Liver (tissue), 3 donors: ENCODE measurements at regions not wholly inside any gene's neighbourhood (a gene's known extent, or its start where the extent isn't known, plus 50 kb on each side); places are given as distances from the start of the nearest gene placed in this dataset.
"Not testable (repeated sequence)": the region's sequence is repeated elsewhere in the genome, so short reads cannot be mapped to it uniquely, and the experiment has no call there.

ENCODE experiments used
- EGR1 ChIP-seq, 2 donors: IDR thresholded peaks; 2 replicates each; pipeline ENCODE4 v1.6.1; 2016 to 2018; ENCODE audit warnings: antibody characterized with exemption in 2 of 2, low read depth in 2 of 2
- GABPA ChIP-seq, 2 donors: IDR thresholded peaks in 1 of 2; conservative IDR thresholded peaks in 1 of 2; 2 replicates each; pipeline ENCODE4 v1.6.1; 2016; ENCODE audit warnings: antibody characterized with exemption in 2 of 2, mild to moderate bottlenecking in 1 of 2, moderate library complexity in 1 of 2
- RAD21 ChIP-seq, 2 donors: IDR thresholded peaks; 2 replicates each; pipeline ENCODE4 v1.6.1; 2016; ENCODE audit warnings: antibody characterized with exemption in 2 of 2, mild to moderate bottlenecking in 2 of 2
- SP1 ChIP-seq: IDR thresholded peaks from 2 replicates; pipeline ENCODE4 v1.6.1; 2018; ENCODE audit warnings: antibody characterized with exemption, mild to moderate bottlenecking
- TAF1 ChIP-seq: conservative IDR thresholded peaks from 2 replicates; pipeline ENCODE4 v1.6.1; 2016; ENCODE audit warnings: antibody characterized with exemption, mild to moderate bottlenecking
- YY1 ChIP-seq: IDR thresholded peaks from 2 replicates; pipeline ENCODE4 v1.6.1; 2016; ENCODE audit warnings: antibody characterized with exemption, mild to moderate bottlenecking
- TF ChIP-seq, protein P1 (sequence below): fragments of 150-350 bp; IDR thresholded peaks from 2 replicates; pipeline ENCODE4 v1.5.1; 2017; ENCODE audit warnings: improper control_type of control experiment, low read depth, low read length; ENCODE audit not compliant: missing input control
- TF ChIP-seq, protein P2 (sequence below): IDR thresholded peaks from 2 replicates; pipeline ENCODE4 v1.6.1; 2016; ENCODE audit warnings: antibody characterized with exemption
- TF ChIP-seq, protein P3 (sequence below): IDR thresholded peaks from 2 replicates; pipeline ENCODE4 v1.6.1; 2016; ENCODE audit warnings: antibody characterized with exemption, mild to moderate bottlenecking
- TF ChIP-seq, protein P4 (sequence below): IDR thresholded peaks from 2 replicates; pipeline ENCODE4 v1.6.1; 2016; ENCODE audit warnings: antibody characterized with exemption
- TF ChIP-seq, protein P5 (sequence below): IDR thresholded peaks from 2 replicates; pipeline ENCODE4 v1.6.1; 2016; ENCODE audit warnings: antibody characterized with exemption
- donor health status: healthy.
- donor health status: healthy.

DNA sequence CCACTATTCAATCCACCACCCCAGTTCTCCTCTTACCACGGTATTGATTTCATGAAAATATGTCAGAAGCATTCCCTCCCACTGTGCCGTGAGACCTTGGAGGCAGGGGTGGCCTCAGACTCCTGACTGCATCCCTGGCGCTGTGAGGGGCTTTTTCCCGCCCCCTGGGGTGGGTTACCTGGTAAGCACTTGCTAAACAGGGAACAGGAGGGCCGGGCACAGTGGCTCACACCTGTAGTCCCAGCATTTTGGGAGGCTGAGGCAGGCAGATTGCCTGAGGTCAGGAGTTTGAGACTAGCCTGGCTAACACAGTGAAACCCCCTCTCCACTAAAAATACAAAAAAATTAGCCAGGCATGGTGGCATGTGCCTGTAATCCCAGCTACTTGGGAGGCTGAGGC lies 80.5 kb downstream of the CPZ start:
- TF ChIP-seq, protein P1, sequence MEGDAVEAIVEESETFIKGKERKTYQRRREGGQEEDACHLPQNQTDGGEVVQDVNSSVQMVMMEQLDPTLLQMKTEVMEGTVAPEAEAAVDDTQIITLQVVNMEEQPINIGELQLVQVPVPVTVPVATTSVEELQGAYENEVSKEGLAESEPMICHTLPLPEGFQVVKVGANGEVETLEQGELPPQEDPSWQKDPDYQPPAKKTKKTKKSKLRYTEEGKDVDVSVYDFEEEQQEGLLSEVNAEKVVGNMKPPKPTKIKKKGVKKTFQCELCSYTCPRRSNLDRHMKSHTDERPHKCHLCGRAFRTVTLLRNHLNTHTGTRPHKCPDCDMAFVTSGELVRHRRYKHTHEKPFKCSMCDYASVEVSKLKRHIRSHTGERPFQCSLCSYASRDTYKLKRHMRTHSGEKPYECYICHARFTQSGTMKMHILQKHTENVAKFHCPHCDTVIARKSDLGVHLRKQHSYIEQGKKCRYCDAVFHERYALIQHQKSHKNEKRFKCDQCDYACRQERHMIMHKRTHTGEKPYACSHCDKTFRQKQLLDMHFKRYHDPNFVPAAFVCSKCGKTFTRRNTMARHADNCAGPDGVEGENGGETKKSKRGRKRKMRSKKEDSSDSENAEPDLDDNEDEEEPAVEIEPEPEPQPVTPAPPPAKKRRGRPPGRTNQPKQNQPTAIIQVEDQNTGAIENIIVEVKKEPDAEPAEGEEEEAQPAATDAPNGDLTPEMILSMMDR: not testable (repeated sequence)
- not testable (repeated sequence) for TF ChIP-seq TAF1; YY1; GABPA (IDR thresholded peaks at IDR 0.05 in 1 of 2, conservative IDR thresholded peaks at IDR 0.05 in 1 of 2); RAD21 (IDR thresholded peaks at IDR 0.05); EGR1 (IDR thresholded peaks at IDR 0.05; ENCODE audit: low read depth in 2 of 2); SP1
- TF ChIP-seq, protein P2, sequence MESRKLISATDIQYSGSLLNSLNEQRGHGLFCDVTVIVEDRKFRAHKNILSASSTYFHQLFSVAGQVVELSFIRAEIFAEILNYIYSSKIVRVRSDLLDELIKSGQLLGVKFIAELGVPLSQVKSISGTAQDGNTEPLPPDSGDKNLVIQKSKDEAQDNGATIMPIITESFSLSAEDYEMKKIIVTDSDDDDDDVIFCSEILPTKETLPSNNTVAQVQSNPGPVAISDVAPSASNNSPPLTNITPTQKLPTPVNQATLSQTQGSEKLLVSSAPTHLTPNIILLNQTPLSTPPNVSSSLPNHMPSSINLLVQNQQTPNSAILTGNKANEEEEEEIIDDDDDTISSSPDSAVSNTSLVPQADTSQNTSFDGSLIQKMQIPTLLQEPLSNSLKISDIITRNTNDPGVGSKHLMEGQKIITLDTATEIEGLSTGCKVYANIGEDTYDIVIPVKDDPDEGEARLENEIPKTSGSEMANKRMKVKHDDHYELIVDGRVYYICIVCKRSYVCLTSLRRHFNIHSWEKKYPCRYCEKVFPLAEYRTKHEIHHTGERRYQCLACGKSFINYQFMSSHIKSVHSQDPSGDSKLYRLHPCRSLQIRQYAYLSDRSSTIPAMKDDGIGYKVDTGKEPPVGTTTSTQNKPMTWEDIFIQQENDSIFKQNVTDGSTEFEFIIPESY: not testable (repeated sequence)
- TF ChIP-seq, protein P3, sequence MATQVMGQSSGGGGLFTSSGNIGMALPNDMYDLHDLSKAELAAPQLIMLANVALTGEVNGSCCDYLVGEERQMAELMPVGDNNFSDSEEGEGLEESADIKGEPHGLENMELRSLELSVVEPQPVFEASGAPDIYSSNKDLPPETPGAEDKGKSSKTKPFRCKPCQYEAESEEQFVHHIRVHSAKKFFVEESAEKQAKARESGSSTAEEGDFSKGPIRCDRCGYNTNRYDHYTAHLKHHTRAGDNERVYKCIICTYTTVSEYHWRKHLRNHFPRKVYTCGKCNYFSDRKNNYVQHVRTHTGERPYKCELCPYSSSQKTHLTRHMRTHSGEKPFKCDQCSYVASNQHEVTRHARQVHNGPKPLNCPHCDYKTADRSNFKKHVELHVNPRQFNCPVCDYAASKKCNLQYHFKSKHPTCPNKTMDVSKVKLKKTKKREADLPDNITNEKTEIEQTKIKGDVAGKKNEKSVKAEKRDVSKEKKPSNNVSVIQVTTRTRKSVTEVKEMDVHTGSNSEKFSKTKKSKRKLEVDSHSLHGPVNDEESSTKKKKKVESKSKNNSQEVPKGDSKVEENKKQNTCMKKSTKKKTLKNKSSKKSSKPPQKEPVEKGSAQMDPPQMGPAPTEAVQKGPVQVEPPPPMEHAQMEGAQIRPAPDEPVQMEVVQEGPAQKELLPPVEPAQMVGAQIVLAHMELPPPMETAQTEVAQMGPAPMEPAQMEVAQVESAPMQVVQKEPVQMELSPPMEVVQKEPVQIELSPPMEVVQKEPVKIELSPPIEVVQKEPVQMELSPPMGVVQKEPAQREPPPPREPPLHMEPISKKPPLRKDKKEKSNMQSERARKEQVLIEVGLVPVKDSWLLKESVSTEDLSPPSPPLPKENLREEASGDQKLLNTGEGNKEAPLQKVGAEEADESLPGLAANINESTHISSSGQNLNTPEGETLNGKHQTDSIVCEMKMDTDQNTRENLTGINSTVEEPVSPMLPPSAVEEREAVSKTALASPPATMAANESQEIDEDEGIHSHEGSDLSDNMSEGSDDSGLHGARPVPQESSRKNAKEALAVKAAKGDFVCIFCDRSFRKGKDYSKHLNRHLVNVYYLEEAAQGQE: not testable (repeated sequence)
- TF ChIP-seq, protein P4, sequence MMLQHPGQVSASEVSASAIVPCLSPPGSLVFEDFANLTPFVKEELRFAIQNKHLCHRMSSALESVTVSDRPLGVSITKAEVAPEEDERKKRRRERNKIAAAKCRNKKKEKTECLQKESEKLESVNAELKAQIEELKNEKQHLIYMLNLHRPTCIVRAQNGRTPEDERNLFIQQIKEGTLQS: not testable (repeated sequence)
- TF ChIP-seq, protein P5, sequence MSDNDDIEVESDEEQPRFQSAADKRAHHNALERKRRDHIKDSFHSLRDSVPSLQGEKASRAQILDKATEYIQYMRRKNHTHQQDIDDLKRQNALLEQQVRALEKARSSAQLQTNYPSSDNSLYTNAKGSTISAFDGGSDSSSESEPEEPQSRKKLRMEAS: not testable (repeated sequence)
